ENCODE measurements at regions not wholly inside any gene's neighbourhood (a gene's known extent, or its start where the extent isn't known, plus 50 kb on each side); places are given as distances from the start of the nearest gene placed in this dataset.
"Not testable (repeated sequence)": the region's sequence is repeated elsewhere in the genome, so short reads cannot be mapped to it uniquely, and the experiment has no call there.

DNA sequence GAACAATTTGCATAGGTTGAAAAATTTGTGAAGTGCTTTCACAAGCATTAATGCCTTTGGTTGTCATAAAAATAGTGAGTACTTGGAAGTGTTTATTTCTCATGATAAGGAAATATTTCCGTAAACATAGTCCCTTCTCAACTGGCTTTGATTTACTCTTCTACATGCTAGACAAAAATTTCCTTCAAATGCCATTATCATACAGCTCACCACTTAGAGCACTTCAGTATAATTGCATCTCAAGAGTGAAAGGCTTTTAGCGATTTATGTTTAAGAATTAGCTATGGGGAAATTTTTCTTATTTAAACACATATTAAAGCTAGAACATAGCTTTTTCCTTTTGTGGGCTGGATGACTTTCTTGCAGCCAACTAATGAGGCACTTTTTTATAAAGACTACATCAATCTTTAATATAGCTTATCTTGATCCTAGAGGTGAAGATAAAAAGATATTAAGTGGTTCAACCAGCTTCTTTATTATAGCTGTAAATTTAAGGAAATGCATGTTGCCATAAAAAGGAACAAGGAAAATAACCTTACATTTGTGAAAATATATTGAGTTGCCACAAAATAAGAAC is 656.8 kb downstream of the SLITRK6 start:
- TF ChIP-seq, protein P1, sequence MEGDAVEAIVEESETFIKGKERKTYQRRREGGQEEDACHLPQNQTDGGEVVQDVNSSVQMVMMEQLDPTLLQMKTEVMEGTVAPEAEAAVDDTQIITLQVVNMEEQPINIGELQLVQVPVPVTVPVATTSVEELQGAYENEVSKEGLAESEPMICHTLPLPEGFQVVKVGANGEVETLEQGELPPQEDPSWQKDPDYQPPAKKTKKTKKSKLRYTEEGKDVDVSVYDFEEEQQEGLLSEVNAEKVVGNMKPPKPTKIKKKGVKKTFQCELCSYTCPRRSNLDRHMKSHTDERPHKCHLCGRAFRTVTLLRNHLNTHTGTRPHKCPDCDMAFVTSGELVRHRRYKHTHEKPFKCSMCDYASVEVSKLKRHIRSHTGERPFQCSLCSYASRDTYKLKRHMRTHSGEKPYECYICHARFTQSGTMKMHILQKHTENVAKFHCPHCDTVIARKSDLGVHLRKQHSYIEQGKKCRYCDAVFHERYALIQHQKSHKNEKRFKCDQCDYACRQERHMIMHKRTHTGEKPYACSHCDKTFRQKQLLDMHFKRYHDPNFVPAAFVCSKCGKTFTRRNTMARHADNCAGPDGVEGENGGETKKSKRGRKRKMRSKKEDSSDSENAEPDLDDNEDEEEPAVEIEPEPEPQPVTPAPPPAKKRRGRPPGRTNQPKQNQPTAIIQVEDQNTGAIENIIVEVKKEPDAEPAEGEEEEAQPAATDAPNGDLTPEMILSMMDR (IDR thresholded peaks at IDR 0.05; ENCODE audit: low read depth, low read length) = no peak
- DNase-seq = no peak
- Histone ChIP-seq H3K36me3 (no peaks in the 10 kb centered on the region), H3K9me3 (no peaks in the 10 kb centered on the region), H3K4me1 (peaks cover 2% of the 10 kb centered on the region), H3K27me3 (no peaks in the 10 kb centered on the region), H3K4me3 (ENCODE audit: low read depth, low read length) (no peak overlapping the region)

DNA sequence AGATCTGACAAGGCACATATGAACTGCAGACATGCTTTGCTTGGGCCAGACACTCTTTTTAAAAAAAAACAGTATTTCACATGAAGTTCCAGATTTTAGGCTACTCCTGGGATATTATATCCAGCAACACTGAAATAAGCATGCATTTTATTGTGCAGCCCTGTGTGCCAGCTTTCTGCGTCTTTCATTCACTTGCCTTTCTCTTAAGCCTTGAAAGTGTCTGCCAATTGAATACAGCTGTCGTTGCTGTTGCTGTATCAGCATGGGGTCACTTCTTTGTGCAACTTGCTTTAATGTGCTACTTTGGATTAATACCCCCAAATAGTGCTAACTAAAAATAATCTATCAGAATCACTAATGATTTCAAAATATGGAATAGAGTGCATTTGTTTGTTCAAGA is 657.8 kb downstream of the SLITRK6 start:
- TF ChIP-seq, protein P1 (IDR thresholded peaks at IDR 0.05; ENCODE audit: low read depth, low read length) = no peak
- Histone ChIP-seq H3K4me1 (peaks cover 3% of the 10 kb centered on the region), H3K4me3 (ENCODE audit: low read depth, low read length) (no peak overlapping the region), H3K9me3 (no peaks in the 10 kb centered on the region), H3K36me3 (no peaks in the 10 kb centered on the region), H3K27me3 (no peaks in the 10 kb centered on the region)
- DNase-seq = no peak

DNA sequence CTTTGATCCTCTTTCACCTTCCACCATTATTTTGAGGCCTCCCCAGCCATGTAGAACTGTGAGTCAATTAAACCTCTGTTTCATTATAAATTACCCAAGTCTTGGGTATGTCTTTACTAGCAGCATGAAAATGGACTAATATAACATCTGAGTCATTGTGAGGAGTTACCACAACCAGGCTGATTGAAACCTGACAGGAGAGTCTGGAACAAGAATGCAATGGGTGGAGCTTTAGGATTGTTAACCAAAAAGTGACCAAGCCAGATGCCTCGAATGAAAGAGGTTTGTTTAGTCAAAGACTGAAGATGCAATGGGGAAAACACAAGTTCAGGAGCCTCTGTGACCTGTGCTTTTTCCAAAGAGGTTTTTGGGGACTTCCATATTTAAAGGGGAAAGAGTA is 659.0 kb downstream of the SLITRK6 start:
- H3K4me1 ChIP-seq = peaks cover 3% of the 10 kb centered on the region
- no peaks in the 10 kb centered on the region for H3K36me3 ChIP-seq
- H3K9me3 ChIP-seq = no peaks in the 10 kb centered on the region
- H3K4me3 ChIP-seq (ENCODE audit: low read depth, low read length) = no peak overlapping the region
- H3K27me3 ChIP-seq = no peaks in the 10 kb centered on the region
- no peak for DNase-seq
- TF ChIP-seq, protein P1 (IDR thresholded peaks at IDR 0.05; ENCODE audit: low read depth, low read length) = no peak

DNA sequence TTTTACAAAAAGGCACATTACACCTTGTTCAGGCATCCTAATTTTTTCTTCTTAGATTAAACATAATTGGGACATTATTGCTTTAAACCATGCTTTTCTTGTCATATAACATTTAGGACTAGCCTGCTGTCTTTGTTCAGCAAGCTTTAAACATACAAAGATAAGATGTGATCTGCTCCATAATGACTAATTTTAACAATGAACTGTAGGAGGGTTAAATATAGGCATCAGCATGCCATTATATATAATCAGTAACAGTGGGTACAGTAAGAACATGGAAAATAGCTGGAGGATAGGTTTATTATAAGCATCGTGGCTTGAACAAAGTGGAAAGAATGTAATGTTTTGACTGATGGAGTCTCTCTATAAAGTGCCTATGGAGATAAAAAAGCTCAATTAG is 661.7 kb downstream of the SLITRK6 start:
- no peaks in the 10 kb centered on the region for H3K36me3 ChIP-seq
- TF ChIP-seq, protein P1 (IDR thresholded peaks at IDR 0.05; ENCODE audit: low read depth, low read length) = no peak
- DNase-seq = no peak

DNA sequence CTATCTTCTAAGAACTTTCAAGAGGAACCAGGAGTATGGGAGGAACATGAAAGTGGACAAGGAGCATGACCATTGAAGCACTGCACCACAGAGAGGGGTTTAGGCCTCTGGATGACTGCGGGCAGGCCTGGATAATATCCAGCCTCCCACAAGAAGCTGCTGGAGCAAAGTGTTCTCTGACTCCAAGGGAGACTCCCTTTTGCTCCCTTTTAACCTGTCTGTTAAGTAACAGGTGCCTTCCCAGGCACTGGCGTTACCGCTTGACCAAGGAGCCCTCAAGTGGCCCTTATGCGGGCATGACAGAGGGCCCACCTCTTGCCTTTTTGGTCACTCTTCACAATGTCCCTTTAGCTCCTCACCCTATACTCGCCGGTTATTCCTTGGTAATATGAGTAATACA is 666.2 kb downstream of the SLITRK6 start:
- TF ChIP-seq, protein P1 (IDR thresholded peaks at IDR 0.05; ENCODE audit: low read depth, low read length) = no peak
- Histone ChIP-seq H3K4me1 (peaks cover 3% of the 10 kb centered on the region; the same call in 1 of the 2 replicates), H3K27me3 (no peaks in the 10 kb centered on the region), H3K4me3 (ENCODE audit: low read depth, low read length) (no peak overlapping the region), H3K36me3 (no peaks in the 10 kb centered on the region), H3K9me3 (no peaks in the 10 kb centered on the region)
- no peak for DNase-seq

More for the DNA sequence above, 661.7 kb downstream of the SLITRK6 start:
- no peak overlapping the region for H3K4me3 ChIP-seq (ENCODE audit: low read depth, low read length)
- no peaks in the 10 kb centered on the region for H3K27me3 ChIP-seq
- no peaks in the 10 kb centered on the region for H3K9me3 ChIP-seq
- H3K4me1 ChIP-seq = peaks cover 3% of the 10 kb centered on the region

DNA sequence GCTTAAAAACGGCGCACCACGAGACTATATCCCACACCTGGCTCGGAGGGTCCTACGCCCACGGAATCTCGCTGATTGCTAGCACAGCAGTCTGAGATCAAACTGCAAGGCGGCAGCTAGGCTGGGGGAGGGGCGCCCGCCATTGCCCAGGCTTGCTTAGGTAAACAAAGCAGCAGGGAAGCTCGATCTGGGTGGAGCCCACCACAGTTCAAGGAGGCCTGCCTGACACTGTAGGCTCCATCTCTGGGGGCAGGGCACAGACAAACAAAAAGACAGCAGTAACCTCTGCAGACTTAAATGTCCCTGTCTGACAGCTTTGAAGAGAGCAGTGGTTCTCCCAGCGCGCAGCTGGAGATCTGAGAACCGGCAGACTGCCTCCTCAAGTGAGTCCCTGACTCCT is 675.7 kb downstream of the SLITRK6 start:
- H3K27me3 ChIP-seq; H3K36me3 ChIP-seq; H3K4me3 ChIP-seq (ENCODE audit: low read depth, low read length); H3K9me3 ChIP-seq; DNase-seq; H3K4me1 ChIP-seq: not testable (repeated sequence)

DNA sequence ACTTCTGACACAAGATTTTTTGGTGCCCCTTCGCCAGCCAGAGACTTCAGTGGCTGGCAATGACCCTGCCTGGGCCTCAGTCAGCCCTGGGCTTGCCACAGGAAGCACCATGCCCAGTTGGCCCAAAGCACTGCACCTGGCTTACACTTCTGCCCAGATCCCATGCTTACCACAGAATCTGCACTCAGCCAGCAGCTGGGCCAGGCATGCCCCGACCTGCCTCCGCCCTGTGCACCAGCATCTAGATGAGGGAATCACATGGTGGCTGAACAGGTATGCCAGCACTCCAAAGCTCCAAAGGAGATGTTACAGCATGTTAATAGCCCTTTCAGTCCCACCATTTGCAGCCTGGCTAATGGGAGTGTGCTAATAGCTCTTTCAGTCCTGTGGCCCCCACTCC is 690.9 kb downstream of the SLITRK6 start:
- no peak for DNase-seq
- H3K4me1 ChIP-seq = no peaks in the 10 kb centered on the region
- no peaks in the 10 kb centered on the region for H3K36me3 ChIP-seq
- H3K9me3 ChIP-seq = no peaks in the 10 kb centered on the region
- TF ChIP-seq, protein P1 (IDR thresholded peaks at IDR 0.05; ENCODE audit: low read depth, low read length) = no peak
- no peaks in the 10 kb centered on the region for H3K27me3 ChIP-seq
- no peak overlapping the region for H3K4me3 ChIP-seq (ENCODE audit: low read depth, low read length)

Measured in BE2C (cell line).